Ascending aorta (tissue), 2 donors: ENCODE measurements at regions not wholly inside any gene's neighbourhood (a gene's known extent, or its start where the extent isn't known, plus 50 kb on each side); places are given as distances from the start of the nearest gene placed in this dataset.

ENCODE experiments used
- DNase-seq, 2 donors: peaks; one replicate each; pipeline ENCODE4 v3.0.0-alpha.2; 2019; ENCODE audit warnings: low spot score in 2 of 2
- H3K27ac ChIP-seq, 2 donors: fragments of 200-600 bp; sonication (generic); one replicate each; pipeline ENCODE4 v1.5.1; 2016 to 2017; ENCODE audit warnings: mild to moderate bottlenecking in 1 of 2
- H3K27me3 ChIP-seq: fragments of 200-600 bp; sonication (generic); one replicate; pipeline ENCODE4 v1.5.1; 2017
- H3K36me3 ChIP-seq, 2 donors: fragments of 200-600 bp; sonication (generic); one replicate each; pipeline ENCODE4 v1.5.1; 2016
- H3K4me1 ChIP-seq, 2 donors: fragments of 200-600 bp; sonication (generic); one replicate each; pipeline ENCODE4 v1.5.1; 2016 to 2017; ENCODE audit warnings: mild to moderate bottlenecking in 1 of 2
- H3K4me3 ChIP-seq, 2 donors: fragments of 200-600 bp; sonication (generic); one replicate each; pipeline ENCODE4 v1.5.1; 2016 to 2017; ENCODE audit warnings: mild to moderate bottlenecking in 1 of 2
- H3K9me3 ChIP-seq, 2 donors: fragments of 200-600 bp; sonication (generic); one replicate each; pipeline ENCODE4 v1.5.1; 2016
- intact Hi-C: fragments of 100-400 bp; cut with DNase I; formaldehyde crosslinking; loops from one replicate; pipeline ENCODE4 v1.15.1; 2023
- TF ChIP-seq, protein P1 (sequence below), 3 experiments: fragments of 200-600 bp in 2 of 3; fragments of 450-650 bp in 1 of 3; sonication (generic) in 2 of 3; IDR thresholded peaks; one replicate each; pipeline ENCODE4 v1.5.1; 2016 to 2019; ENCODE audit warnings: antibody characterized with exemption in 3 of 3, mild to moderate bottlenecking in 1 of 3, moderate library complexity in 1 of 3

DNA sequence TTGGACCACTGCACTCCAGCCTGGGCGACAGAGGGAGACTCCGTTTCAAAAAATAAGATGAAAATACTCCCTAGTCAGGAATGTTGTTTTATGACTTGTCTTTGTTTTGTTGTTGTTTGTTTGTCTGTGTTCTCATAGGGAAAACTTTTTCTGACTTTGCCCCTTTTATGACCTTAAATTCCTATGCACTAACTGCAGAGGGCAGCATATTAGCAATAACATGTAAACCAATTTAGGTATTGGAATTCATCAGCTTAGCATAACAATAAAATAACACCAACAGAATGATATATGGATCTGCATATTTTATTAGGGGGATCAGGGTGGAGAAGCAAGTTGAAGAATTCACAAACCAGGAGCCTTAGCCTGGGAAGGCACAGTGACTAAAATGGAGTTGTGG, 631.5 kb downstream of the SUCLG1 start:
- Histone ChIP-seq H3K9me3 (no peaks in the 10 kb centered on the region), H3K4me1 (no peaks in the 10 kb centered on the region), H3K27me3 (no peaks in the 10 kb centered on the region), H3K4me3 (no peak overlapping the region), H3K27ac (no peak overlapping the region), H3K36me3 (no peaks in the 10 kb centered on the region)
- intact Hi-C loops: no loop called here
- no peak for DNase-seq
- TF ChIP-seq, protein P1, sequence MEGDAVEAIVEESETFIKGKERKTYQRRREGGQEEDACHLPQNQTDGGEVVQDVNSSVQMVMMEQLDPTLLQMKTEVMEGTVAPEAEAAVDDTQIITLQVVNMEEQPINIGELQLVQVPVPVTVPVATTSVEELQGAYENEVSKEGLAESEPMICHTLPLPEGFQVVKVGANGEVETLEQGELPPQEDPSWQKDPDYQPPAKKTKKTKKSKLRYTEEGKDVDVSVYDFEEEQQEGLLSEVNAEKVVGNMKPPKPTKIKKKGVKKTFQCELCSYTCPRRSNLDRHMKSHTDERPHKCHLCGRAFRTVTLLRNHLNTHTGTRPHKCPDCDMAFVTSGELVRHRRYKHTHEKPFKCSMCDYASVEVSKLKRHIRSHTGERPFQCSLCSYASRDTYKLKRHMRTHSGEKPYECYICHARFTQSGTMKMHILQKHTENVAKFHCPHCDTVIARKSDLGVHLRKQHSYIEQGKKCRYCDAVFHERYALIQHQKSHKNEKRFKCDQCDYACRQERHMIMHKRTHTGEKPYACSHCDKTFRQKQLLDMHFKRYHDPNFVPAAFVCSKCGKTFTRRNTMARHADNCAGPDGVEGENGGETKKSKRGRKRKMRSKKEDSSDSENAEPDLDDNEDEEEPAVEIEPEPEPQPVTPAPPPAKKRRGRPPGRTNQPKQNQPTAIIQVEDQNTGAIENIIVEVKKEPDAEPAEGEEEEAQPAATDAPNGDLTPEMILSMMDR (IDR thresholded peaks at IDR 0.05): no peak

DNA sequence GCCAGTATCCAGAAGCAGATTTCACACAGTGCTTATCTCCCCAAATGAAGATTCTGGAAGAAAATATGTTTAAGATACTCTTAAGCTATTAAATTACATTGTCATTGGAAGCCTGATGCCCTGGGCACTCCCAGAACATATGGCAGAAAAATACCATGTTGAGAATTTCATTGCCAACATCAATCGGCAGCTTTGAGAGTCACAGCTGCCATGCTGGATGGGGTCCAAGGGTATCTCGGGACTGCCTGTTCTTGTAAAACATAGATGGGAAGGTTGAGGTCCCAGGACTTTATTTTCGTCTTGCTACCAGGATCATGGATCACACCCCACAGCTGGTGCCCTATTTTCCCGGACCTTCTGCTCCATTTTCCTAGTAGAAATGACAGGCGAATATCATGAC, 632.5 kb downstream of the SUCLG1 start:
- Histone ChIP-seq H3K27me3 (no peaks in the 10 kb centered on the region), H3K36me3 (no peaks in the 10 kb centered on the region), H3K4me1 (no peaks in the 10 kb centered on the region), H3K4me3 (no peak overlapping the region), H3K27ac (no peak overlapping the region), H3K9me3 (no peaks in the 10 kb centered on the region)
- intact Hi-C loops: no loop called here
- TF ChIP-seq, protein P1 (IDR thresholded peaks at IDR 0.05): no peak
- DNase-seq: no peak

DNA sequence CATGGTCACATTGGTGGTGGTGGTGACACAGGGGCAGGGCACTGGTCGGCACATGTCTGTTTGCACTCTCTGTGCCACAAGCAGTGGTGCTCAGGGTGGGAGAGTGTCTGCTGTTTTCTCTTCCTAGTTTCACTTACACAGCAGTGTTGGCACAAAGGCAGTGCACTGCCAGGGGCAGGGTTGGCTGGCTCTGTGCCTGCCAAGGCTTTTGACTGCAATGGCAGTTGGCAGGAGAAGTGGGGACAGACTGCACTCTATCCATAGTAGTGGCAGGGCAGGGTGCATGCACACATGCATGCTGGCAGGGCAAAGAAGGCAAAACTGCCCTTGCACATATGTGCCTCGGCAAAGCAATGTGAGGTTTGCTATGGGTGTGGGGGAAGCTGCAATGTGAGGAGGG, 635.9 kb downstream of the SUCLG1 start:
- Histone ChIP-seq H3K9me3 (no peaks in the 10 kb centered on the region), H3K4me3 (no peak overlapping the region), H3K4me1 (no peaks in the 10 kb centered on the region), H3K27me3 (no peaks in the 10 kb centered on the region), H3K27ac (no peak overlapping the region), H3K36me3 (no peaks in the 10 kb centered on the region)
- TF ChIP-seq, protein P1 (IDR thresholded peaks at IDR 0.05): no peak
- no peak for DNase-seq
- intact Hi-C loops: no loop called here

DNA sequence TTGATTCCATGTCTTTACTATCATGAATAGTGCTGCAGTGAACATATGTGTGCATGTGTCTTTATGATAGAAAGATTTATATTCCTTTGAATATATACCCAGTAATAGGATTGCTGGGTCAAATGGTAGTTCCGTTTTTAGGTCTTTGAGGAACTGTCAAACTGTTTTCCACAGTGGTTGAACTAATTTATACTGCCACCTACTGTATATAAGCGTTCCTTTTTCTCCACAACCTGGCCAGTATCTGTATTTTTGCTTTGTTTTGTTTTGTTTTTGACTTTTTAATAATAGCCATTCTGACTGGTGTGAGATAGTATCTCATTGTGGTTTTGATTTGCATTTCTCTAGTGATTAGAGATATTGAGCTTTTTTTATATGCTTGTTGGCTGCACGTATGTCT, 641.6 kb downstream of the SUCLG1 start:
- intact Hi-C loops: no loop called here
- no peaks in the 10 kb centered on the region for H3K27me3 ChIP-seq
- no peak overlapping the region for H3K27ac ChIP-seq
- H3K4me1 ChIP-seq: no peaks in the 10 kb centered on the region
- H3K36me3 ChIP-seq: no peaks in the 10 kb centered on the region
- DNase-seq: no peak
- H3K9me3 ChIP-seq: no peaks in the 10 kb centered on the region
- H3K4me3 ChIP-seq: no peak overlapping the region
- TF ChIP-seq, protein P1 (IDR thresholded peaks at IDR 0.05): no peak

DNA sequence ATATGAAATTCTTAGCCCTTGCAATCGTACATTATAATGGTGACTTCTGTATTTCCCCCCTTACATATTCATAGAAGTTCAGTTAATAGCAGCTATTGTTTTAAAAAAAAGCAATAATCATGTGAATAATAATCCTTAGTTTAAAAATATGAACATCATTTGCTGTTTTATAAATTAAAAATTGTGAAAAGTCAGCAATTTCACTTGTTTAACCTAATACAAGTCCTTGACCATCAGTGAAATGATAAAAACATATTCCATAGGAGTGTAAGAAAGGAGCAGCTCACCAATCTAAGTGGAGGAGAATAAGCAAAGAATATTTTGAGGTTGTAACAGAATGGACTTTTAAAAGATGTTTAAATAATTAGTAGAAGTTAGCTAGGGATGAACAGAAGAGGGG, 650.2 kb downstream of the SUCLG1 start:
- TF ChIP-seq, protein P1 (IDR thresholded peaks at IDR 0.05): no peak
- Histone ChIP-seq H3K27me3 (no peaks in the 10 kb centered on the region), H3K9me3 (no peaks in the 10 kb centered on the region), H3K4me3 (no peak overlapping the region), H3K27ac (no peak overlapping the region), H3K4me1 (no peaks in the 10 kb centered on the region), H3K36me3 (no peaks in the 10 kb centered on the region)
- intact Hi-C loops: no loop called here
- no peak for DNase-seq

DNA sequence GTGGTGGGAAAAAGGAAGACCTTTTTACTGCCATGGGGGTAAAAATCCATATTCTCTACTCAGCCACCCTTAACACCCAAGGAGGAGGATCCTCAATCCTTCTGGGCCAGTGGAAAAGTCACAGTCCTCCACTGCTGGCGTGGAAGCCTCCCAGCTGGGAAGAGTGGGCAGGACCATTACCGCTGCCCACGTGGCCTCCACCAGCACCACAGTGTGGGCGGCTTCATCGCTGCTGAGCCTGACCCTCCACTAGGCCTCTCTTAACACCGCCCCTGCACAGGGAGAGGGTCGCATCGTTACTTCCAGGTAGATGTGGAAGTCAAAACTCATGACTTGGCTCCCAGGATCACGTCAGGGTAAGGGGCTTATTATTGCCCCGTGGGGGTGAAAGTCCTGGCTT, 656.5 kb downstream of the SUCLG1 start:
- Histone ChIP-seq H3K27ac (no peak overlapping the region), H3K27me3 (no peaks in the 10 kb centered on the region), H3K9me3 (no peaks in the 10 kb centered on the region), H3K4me3 (no peak overlapping the region), H3K36me3 (no peaks in the 10 kb centered on the region), H3K4me1 (no peaks in the 10 kb centered on the region)
- TF ChIP-seq, protein P1 (IDR thresholded peaks at IDR 0.05): no peak
- intact Hi-C loops: no loop called here
- DNase-seq: no peak
